GM23338 (cell line): ENCODE measurements at regions not wholly inside any gene's neighbourhood (a gene's known extent, or its start where the extent isn't known, plus 50 kb on each side); places are given as distances from the start of the nearest gene placed in this dataset.

Experiments used
- ATAC-seq: fragments of 200-7000 bp; cut with Tn5 transposase; 3 replicates; pipeline ENCODE4 v1.9.1; 2020
- DNase-seq: peaks from one replicate; pipeline ENCODE4 v3.0.0-alpha.2; 2015; ENCODE audit warnings: low spot score
- H2AFZ ChIP-seq: fragments of 200-600 bp; sonication (generic); 2 replicates; pipeline ENCODE4 v1.8.0; 2016; ENCODE audit warnings: antibody characterized with exemption, mild to moderate bottlenecking, moderate library complexity
- H3F3A ChIP-seq: fragments of 200-600 bp; sonication (generic); replicated peaks from 2 replicates; pipeline ENCODE4 v1.8.0; 2017; ENCODE audit warnings: antibody characterized with exemption, mixed run types, low read depth
- H3K27ac ChIP-seq: fragments of 200-600 bp; sonication (generic); 2 replicates; pipeline ENCODE4 v1.6.1; 2016; ENCODE audit warnings: low read depth
- H3K27me3 ChIP-seq: fragments of 200-600 bp; sonication (generic); 2 replicates; pipeline ENCODE4 v1.8.0; 2016; ENCODE audit warnings: mild to moderate bottlenecking, mixed run types, moderate library complexity; ENCODE audit not compliant: insufficient read depth
- H3K36me3 ChIP-seq: fragments of 200-600 bp; sonication (generic); 2 replicates; pipeline ENCODE4 v1.8.0; 2016; ENCODE audit warnings: mild to moderate bottlenecking; ENCODE audit not compliant: insufficient read depth
- H3K4me1 ChIP-seq: fragments of 200-600 bp; sonication (generic); 2 replicates; pipeline ENCODE4 v1.8.0; 2016; ENCODE audit warnings: mild to moderate bottlenecking, moderate library complexity; ENCODE audit not compliant: insufficient read depth
- H3K4me2 ChIP-seq: fragments of 200-600 bp; sonication (generic); 2 replicates; pipeline ENCODE4 v1.7.1; 2017; ENCODE audit warnings: mixed run types
- H3K4me3 ChIP-seq: fragments of 200-600 bp; sonication (generic); 2 replicates; pipeline ENCODE4 v1.6.1; 2016; ENCODE audit warnings: mixed run types
- H3K79me2 ChIP-seq: fragments of 200-600 bp; sonication (generic); replicated peaks from 2 replicates; pipeline ENCODE4 v1.8.0; 2017; ENCODE audit warnings: mild to moderate bottlenecking; ENCODE audit not compliant: insufficient read depth
- H3K9me2 ChIP-seq: fragments of 200-600 bp; sonication (generic); 2 replicates; pipeline ENCODE4 v1.8.0; 2017; ENCODE audit not compliant: insufficient read depth
- H4K20me1 ChIP-seq: fragments of 200-600 bp; sonication (generic); replicated peaks from 2 replicates; pipeline ENCODE4 v1.8.0; 2017; ENCODE audit warnings: mild to moderate bottlenecking; ENCODE audit not compliant: insufficient read depth
- H3K27ac Mint-ChIP-seq: 2 replicates; pipeline ENCODE4 v1.8.0; 2020; ENCODE audit warnings: inconsistent platforms, mild to moderate bottlenecking, moderate library complexity, mixed read lengths
- H3K27me3 Mint-ChIP-seq: 3 replicates; pipeline ENCODE4 v1.8.0; 2022; ENCODE audit warnings: low read depth, mild to moderate bottlenecking, moderate library complexity, mixed read lengths, inconsistent platforms; ENCODE audit not compliant: insufficient read depth, poor library complexity
- H3K36me3 Mint-ChIP-seq: 3 replicates; pipeline ENCODE4 v1.8.0; 2021; ENCODE audit warnings: low read depth, mild to moderate bottlenecking, inconsistent platforms, moderate library complexity, mixed read lengths
- H3K4me1 Mint-ChIP-seq: 3 replicates; pipeline ENCODE4 v1.8.0; 2020; ENCODE audit warnings: mild to moderate bottlenecking, inconsistent platforms, mixed read lengths
- H3K4me3 Mint-ChIP-seq: 3 replicates; pipeline ENCODE4 v1.8.0; 2021; ENCODE audit warnings: moderate library complexity, mild to moderate bottlenecking, inconsistent platforms, mixed read lengths
- H3K9me3 Mint-ChIP-seq: 3 replicates; pipeline ENCODE4 v1.8.0; 2020; ENCODE audit warnings: moderate library complexity, mild to moderate bottlenecking, inconsistent platforms, mixed read lengths
- POLR2AphosphoS5 ChIP-seq: IDR thresholded peaks from 2 replicates; pipeline ENCODE4 v1.6.1; 2016; ENCODE audit warnings: antibody characterized with exemption, low read depth
- STAT1 ChIP-seq: IDR thresholded peaks from one replicate; pipeline ENCODE4 v1.6.1; 2016; ENCODE audit warnings: antibody characterized with exemption; ENCODE audit not compliant: unreplicated experiment
- TF ChIP-seq, protein P1 (sequence below): fragments of 250-450 bp; sonication (Bioruptor Pico); IDR thresholded peaks from 2 replicates; pipeline ENCODE4 v1.5.0; 2020; ENCODE audit warnings: mild to moderate bottlenecking, moderate library complexity
- TF ChIP-seq, protein P2 (sequence below): IDR thresholded peaks from one replicate; pipeline ENCODE4 v1.6.1; 2018; ENCODE audit warnings: antibody characterized with exemption; ENCODE audit not compliant: unreplicated experiment
- TF ChIP-seq, protein P3 (sequence below): IDR thresholded peaks from 2 replicates; pipeline ENCODE4 v1.6.1; 2016; ENCODE audit warnings: antibody characterized with exemption

DNA sequence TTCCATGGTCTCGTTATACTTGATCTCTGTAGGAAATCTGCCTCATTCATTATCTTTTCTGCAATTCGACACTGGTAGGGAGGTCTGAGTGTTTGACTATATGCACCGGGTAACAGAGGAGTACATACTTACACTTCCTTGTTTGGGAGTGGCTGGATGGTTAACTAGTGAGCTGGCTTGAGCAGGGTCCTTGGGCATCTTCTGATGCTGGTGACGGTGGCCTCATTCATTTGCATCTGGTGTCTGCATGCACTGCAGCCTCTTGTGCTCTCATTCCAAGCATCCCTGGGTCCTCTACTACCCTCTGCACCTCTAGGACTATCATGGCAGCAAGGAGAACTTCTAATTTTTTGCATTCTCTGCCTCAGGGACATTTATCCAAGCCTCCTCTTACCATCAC, 100.0 kb upstream of the TCF4 start:
- Histone ChIP-seq H3K27ac (no peak overlapping the region), H3K4me3 (no peak overlapping the region), H3K36me3 (no peaks in the 10 kb centered on the region), H3K4me1 (peaks cover 9% of the 10 kb centered on the region; the same call in 1 of the 2 replicates), H3K4me2 (no peak overlapping the region), H3K27me3 (no peaks in the 10 kb centered on the region), H3K9me2 (peaks cover 5% of the 10 kb centered on the region; the same call in 1 of the 2 replicates), H4K20me1 (no peaks in the 10 kb centered on the region), H3K79me2 (no peaks in the 10 kb centered on the region), H2AFZ (peak overlapping the region; percentile 33; the same call in 1 of the 2 replicates), H3F3A (no peaks in the 10 kb centered on the region)
- Mint-ChIP-seq H3K27ac (no peak overlapping the region), H3K4me3 (no peak overlapping the region), H3K4me1 (peaks cover 7% of the 10 kb centered on the region; the same call in 2 of the 3 replicates), H3K9me3 (no peaks in the 10 kb centered on the region), H3K27me3 (no peaks in the 10 kb centered on the region), H3K36me3 (no peaks in the 10 kb centered on the region)
- ATAC-seq (no peak), DNase-seq (no peak)
- TF ChIP-seq, protein P1, sequence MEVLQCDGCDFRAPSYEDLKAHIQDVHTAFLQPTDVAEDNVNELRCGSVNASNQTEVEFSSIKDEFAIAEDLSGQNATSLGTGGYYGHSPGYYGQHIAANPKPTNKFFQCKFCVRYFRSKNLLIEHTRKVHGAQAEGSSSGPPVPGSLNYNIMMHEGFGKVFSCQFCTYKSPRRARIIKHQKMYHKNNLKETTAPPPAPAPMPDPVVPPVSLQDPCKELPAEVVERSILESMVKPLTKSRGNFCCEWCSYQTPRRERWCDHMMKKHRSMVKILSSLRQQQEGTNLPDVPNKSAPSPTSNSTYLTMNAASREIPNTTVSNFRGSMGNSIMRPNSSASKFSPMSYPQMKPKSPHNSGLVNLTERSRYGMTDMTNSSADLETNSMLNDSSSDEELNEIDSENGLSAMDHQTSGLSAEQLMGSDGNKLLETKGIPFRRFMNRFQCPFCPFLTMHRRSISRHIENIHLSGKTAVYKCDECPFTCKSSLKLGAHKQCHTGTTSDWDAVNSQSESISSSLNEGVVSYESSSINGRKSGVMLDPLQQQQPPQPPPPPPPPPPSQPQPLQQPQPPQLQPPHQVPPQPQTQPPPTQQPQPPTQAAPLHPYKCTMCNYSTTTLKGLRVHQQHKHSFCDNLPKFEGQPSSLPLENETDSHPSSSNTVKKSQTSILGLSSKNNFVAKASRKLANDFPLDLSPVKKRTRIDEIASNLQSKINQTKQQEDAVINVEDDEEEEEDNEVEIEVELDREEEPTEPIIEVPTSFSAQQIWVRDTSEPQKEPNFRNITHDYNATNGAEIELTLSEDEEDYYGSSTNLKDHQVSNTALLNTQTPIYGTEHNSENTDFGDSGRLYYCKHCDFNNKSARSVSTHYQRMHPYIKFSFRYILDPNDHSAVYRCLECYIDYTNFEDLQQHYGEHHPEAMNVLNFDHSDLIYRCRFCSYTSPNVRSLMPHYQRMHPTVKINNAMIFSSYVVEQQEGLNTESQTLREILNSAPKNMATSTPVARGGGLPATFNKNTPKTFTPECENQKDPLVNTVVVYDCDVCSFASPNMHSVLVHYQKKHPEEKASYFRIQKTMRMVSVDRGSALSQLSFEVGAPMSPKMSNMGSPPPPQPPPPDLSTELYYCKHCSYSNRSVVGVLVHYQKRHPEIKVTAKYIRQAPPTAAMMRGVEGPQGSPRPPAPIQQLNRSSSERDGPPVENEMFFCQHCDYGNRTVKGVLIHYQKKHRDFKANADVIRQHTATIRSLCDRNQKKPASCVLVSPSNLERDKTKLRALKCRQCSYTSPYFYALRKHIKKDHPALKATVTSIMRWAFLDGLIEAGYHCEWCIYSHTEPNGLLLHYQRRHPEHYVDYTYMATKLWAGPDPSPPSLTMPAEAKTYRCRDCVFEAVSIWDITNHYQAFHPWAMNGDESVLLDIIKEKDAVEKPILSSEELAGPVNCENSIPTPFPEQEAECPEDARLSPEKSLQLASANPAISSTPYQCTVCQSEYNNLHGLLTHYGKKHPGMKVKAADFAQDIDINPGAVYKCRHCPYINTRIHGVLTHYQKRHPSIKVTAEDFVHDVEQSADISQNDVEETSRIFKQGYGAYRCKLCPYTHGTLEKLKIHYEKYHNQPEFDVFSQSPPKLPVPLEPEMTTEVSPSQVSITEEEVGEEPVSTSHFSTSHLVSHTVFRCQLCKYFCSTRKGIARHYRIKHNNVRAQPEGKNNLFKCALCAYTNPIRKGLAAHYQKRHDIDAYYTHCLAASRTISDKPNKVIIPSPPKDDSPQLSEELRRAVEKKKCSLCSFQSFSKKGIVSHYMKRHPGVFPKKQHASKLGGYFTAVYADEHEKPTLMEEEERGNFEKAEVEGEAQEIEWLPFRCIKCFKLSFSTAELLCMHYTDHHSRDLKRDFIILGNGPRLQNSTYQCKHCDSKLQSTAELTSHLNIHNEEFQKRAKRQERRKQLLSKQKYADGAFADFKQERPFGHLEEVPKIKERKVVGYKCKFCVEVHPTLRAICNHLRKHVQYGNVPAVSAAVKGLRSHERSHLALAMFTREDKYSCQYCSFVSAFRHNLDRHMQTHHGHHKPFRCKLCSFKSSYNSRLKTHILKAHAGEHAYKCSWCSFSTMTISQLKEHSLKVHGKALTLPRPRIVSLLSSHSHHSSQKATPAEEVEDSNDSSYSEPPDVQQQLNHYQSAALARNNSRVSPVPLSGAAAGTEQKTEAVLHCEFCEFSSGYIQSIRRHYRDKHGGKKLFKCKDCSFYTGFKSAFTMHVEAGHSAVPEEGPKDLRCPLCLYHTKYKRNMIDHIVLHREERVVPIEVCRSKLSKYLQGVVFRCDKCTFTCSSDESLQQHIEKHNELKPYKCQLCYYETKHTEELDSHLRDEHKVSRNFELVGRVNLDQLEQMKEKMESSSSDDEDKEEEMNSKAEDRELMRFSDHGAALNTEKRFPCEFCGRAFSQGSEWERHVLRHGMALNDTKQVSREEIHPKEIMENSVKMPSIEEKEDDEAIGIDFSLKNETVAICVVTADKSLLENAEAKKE (CRISPR knock-in tag), result no peak
- TF ChIP-seq, protein P2, sequence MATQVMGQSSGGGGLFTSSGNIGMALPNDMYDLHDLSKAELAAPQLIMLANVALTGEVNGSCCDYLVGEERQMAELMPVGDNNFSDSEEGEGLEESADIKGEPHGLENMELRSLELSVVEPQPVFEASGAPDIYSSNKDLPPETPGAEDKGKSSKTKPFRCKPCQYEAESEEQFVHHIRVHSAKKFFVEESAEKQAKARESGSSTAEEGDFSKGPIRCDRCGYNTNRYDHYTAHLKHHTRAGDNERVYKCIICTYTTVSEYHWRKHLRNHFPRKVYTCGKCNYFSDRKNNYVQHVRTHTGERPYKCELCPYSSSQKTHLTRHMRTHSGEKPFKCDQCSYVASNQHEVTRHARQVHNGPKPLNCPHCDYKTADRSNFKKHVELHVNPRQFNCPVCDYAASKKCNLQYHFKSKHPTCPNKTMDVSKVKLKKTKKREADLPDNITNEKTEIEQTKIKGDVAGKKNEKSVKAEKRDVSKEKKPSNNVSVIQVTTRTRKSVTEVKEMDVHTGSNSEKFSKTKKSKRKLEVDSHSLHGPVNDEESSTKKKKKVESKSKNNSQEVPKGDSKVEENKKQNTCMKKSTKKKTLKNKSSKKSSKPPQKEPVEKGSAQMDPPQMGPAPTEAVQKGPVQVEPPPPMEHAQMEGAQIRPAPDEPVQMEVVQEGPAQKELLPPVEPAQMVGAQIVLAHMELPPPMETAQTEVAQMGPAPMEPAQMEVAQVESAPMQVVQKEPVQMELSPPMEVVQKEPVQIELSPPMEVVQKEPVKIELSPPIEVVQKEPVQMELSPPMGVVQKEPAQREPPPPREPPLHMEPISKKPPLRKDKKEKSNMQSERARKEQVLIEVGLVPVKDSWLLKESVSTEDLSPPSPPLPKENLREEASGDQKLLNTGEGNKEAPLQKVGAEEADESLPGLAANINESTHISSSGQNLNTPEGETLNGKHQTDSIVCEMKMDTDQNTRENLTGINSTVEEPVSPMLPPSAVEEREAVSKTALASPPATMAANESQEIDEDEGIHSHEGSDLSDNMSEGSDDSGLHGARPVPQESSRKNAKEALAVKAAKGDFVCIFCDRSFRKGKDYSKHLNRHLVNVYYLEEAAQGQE, result no peak
- TF ChIP-seq, protein P3, sequence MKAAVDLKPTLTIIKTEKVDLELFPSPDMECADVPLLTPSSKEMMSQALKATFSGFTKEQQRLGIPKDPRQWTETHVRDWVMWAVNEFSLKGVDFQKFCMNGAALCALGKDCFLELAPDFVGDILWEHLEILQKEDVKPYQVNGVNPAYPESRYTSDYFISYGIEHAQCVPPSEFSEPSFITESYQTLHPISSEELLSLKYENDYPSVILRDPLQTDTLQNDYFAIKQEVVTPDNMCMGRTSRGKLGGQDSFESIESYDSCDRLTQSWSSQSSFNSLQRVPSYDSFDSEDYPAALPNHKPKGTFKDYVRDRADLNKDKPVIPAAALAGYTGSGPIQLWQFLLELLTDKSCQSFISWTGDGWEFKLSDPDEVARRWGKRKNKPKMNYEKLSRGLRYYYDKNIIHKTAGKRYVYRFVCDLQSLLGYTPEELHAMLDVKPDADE, result no peak
- TF ChIP-seq POLR2AphosphoS5 (no peak), STAT1 (no peak)
